HEK293 (cell line): ENCODE measurements at regions not wholly inside any gene's neighbourhood (a gene's known extent, or its start where the extent isn't known, plus 50 kb on each side); places are given as distances from the start of the nearest gene placed in this dataset.

Experiments
- TCF7L2 ChIP-seq: IDR thresholded peaks from 2 replicates; pipeline ENCODE4 v1.6.1; 2011; ENCODE audit warnings: low read depth, mild to moderate bottlenecking, inconsistent platforms, low read length, moderate library complexity, borderline replicate concordance
- ZBTB7A ChIP-seq: fragments of 450-650 bp; formaldehyde crosslinking; IDR thresholded peaks from 2 replicates; pipeline ENCODE4 v1.5.1; 2016; ENCODE audit warnings: low read depth, missing biosample characterization, missing genetic modification characterization
- ZFP3 ChIP-seq: fragments of 450-650 bp; formaldehyde crosslinking; IDR thresholded peaks from 2 replicates; pipeline ENCODE4 v1.5.1; 2016; ENCODE audit warnings: low read depth, missing biosample characterization, missing genetic modification characterization
- ZNF19 ChIP-seq: fragments of 450-650 bp; formaldehyde crosslinking; IDR thresholded peaks from 2 replicates; pipeline ENCODE4; 2016; ENCODE audit warnings: missing biosample characterization, missing genetic modification characterization, low read depth
- ZNF221 ChIP-seq: fragments of 450-650 bp; formaldehyde crosslinking; IDR thresholded peaks from 2 replicates; pipeline ENCODE4 v1.5.1; 2017; ENCODE audit warnings: missing biosample characterization, missing genetic modification characterization, borderline replicate concordance
- ZNF274 ChIP-seq, 2 experiments: fragments of 200-500 bp in 1 of 2; fragments of 450-650 bp in 1 of 2; sonication (Bioruptor generic) in 1 of 2; formaldehyde crosslinking in 1 of 2; IDR thresholded peaks; 2 replicates each; pipeline versions ENCODE4 v1.5.1 to v1.6.1; 2014 to 2016; ENCODE audit warnings: borderline replicate concordance in 1 of 2, inconsistent platforms in 1 of 2, low read length in 1 of 2, missing biosample characterization in 1 of 2, missing genetic modification characterization in 1 of 2
- ZNF335 ChIP-seq: fragments of 450-650 bp; formaldehyde crosslinking; conservative IDR thresholded peaks from 2 replicates; pipeline ENCODE4 v1.5.1; 2016; ENCODE audit warnings: missing biosample characterization, missing genetic modification characterization
- ZNF350 ChIP-seq: fragments of 450-650 bp; formaldehyde crosslinking; IDR thresholded peaks from 2 replicates; pipeline ENCODE4 v1.5.0; 2017; ENCODE audit warnings: missing biosample characterization, mild to moderate bottlenecking, missing genetic modification characterization
- ZNF37A ChIP-seq: fragments of 450-650 bp; IDR thresholded peaks from 2 replicates; pipeline ENCODE4 v1.5.1; 2018; ENCODE audit warnings: missing biosample characterization, missing genetic modification characterization
- ZNF785 ChIP-seq: fragments of 450-650 bp; formaldehyde crosslinking; IDR thresholded peaks from 2 replicates; pipeline ENCODE4 v1.5.1; 2016; ENCODE audit warnings: missing biosample characterization, missing genetic modification characterization
- TF ChIP-seq, protein P1 (sequence below): fragments of 450-650 bp; formaldehyde crosslinking; IDR thresholded peaks from 2 replicates; pipeline ENCODE4 v1.5.1; 2016; ENCODE audit warnings: missing biosample characterization, missing genetic modification characterization
- TF ChIP-seq, protein P2 (sequence below): fragments of 450-650 bp; formaldehyde crosslinking; IDR thresholded peaks from 2 replicates; pipeline ENCODE4 v1.5.1; 2016; ENCODE audit warnings: missing biosample characterization, missing genetic modification characterization
- TF ChIP-seq, protein P3 (sequence below): fragments of 450-650 bp; formaldehyde crosslinking; IDR thresholded peaks from 2 replicates; pipeline ENCODE4 v1.5.1; 2017; ENCODE audit warnings: missing biosample characterization, missing genetic modification characterization

DNA sequence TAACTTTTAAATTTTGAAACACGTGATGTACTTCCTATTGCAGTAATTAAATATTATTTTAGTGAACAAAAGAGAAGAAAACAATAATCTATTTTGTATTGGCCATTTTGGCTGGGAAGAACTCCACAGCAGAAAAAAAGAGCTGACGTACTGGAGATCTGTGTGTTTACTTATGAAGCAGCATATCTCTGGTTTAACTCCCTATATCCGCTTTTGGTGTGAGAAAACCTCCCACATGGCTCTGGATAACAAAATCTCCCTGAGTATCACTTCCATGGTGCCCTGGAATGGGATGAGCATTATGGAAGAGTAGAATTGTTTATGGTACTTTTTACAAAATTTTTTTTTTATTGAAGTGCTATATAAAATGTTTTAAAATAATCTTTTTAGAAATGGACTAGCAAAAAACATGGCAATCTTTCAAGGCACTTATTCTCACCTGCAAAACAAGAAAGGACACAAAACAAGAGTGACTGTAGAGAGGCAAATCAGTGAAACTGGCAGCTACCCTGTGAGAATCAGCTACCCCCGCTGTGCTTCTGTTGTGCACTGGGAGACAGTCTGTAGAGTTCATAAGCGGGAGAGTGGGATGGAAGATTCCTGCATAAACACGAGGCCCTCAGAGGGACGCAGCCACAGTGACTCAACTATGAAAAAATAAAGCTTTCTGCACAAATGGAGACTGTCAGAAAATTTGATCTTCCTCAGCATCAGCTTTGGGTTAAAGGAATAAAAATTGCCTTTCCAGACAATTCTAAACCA is 762.2 kb upstream of the HS6ST1 start:
- TF ChIP-seq, protein P1, sequence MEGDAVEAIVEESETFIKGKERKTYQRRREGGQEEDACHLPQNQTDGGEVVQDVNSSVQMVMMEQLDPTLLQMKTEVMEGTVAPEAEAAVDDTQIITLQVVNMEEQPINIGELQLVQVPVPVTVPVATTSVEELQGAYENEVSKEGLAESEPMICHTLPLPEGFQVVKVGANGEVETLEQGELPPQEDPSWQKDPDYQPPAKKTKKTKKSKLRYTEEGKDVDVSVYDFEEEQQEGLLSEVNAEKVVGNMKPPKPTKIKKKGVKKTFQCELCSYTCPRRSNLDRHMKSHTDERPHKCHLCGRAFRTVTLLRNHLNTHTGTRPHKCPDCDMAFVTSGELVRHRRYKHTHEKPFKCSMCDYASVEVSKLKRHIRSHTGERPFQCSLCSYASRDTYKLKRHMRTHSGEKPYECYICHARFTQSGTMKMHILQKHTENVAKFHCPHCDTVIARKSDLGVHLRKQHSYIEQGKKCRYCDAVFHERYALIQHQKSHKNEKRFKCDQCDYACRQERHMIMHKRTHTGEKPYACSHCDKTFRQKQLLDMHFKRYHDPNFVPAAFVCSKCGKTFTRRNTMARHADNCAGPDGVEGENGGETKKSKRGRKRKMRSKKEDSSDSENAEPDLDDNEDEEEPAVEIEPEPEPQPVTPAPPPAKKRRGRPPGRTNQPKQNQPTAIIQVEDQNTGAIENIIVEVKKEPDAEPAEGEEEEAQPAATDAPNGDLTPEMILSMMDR = no peak
- no peak for TF ChIP-seq ZBTB7A
- TF ChIP-seq, protein P2, sequence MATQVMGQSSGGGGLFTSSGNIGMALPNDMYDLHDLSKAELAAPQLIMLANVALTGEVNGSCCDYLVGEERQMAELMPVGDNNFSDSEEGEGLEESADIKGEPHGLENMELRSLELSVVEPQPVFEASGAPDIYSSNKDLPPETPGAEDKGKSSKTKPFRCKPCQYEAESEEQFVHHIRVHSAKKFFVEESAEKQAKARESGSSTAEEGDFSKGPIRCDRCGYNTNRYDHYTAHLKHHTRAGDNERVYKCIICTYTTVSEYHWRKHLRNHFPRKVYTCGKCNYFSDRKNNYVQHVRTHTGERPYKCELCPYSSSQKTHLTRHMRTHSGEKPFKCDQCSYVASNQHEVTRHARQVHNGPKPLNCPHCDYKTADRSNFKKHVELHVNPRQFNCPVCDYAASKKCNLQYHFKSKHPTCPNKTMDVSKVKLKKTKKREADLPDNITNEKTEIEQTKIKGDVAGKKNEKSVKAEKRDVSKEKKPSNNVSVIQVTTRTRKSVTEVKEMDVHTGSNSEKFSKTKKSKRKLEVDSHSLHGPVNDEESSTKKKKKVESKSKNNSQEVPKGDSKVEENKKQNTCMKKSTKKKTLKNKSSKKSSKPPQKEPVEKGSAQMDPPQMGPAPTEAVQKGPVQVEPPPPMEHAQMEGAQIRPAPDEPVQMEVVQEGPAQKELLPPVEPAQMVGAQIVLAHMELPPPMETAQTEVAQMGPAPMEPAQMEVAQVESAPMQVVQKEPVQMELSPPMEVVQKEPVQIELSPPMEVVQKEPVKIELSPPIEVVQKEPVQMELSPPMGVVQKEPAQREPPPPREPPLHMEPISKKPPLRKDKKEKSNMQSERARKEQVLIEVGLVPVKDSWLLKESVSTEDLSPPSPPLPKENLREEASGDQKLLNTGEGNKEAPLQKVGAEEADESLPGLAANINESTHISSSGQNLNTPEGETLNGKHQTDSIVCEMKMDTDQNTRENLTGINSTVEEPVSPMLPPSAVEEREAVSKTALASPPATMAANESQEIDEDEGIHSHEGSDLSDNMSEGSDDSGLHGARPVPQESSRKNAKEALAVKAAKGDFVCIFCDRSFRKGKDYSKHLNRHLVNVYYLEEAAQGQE (tag by site-specific recombination) = no peak
- no peak for TF ChIP-seq ZNF37A (tag by site-specific recombination)
- TF ChIP-seq ZNF350 = no peak
- no peak for TF ChIP-seq ZNF221 (tag by site-specific recombination)
- TF ChIP-seq ZNF19 (tag by site-specific recombination) = no peak
- TF ChIP-seq, protein P3, sequence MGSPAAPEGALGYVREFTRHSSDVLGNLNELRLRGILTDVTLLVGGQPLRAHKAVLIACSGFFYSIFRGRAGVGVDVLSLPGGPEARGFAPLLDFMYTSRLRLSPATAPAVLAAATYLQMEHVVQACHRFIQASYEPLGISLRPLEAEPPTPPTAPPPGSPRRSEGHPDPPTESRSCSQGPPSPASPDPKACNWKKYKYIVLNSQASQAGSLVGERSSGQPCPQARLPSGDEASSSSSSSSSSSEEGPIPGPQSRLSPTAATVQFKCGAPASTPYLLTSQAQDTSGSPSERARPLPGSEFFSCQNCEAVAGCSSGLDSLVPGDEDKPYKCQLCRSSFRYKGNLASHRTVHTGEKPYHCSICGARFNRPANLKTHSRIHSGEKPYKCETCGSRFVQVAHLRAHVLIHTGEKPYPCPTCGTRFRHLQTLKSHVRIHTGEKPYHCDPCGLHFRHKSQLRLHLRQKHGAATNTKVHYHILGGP (tag by site-specific recombination) = no peak
- no peak for TF ChIP-seq ZFP3 (tag by site-specific recombination)
- no peak for TF ChIP-seq ZNF274 (IDR thresholded peaks at IDR 0.05; ENCODE audit: low read length)
- no peak for TF ChIP-seq ZNF274 (tag by site-specific recombination; IDR thresholded peaks at IDR 0.05; ENCODE audit: borderline replicate concordance)
- no peak for TF ChIP-seq ZNF785 (tag by site-specific recombination)
- TF ChIP-seq TCF7L2 = no peak
- no peak for TF ChIP-seq ZNF335 (tag by site-specific recombination)
